ENCODE measurements at regions not wholly inside any gene's neighbourhood (a gene's known extent, or its start where the extent isn't known, plus 50 kb on each side); places are given as distances from the start of the nearest gene placed in this dataset.

DNA sequence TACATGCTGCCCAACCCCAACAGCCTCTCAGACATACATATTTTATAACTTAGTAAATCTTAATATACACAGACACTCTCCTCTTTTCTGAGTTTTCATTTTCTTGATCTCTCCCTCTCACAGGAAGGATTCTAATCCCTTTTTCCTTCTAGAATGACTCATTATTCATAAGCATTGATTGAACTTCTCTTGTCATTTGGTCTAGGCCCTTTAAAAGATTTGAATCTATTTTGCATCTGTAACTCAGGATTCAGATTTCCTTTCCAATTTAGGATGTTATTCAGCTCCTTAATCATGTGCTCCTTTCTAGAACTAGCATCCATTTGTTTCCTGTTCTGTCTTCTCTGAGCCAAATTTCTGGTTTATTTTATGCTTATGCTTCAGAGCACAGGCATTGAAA is 624.5 kb upstream of the SGO1 start:
- TF ChIP-seq POLR2A (IDR thresholded peaks at IDR 0.05) (no peak), CTCF (IDR thresholded peaks at IDR 0.05) (no peak)

Measured in testis (tissue), 2 donors.